Chondrocyte (in vitro differentiated cells): ENCODE measurements at regions not wholly inside any gene's neighbourhood (a gene's known extent, or its start where the extent isn't known, plus 50 kb on each side); places are given as distances from the start of the nearest gene placed in this dataset.

Source experiments
- DNase-seq: peaks from one replicate; pipeline ENCODE4 v3.0.0; 2021; ENCODE audit warnings: mixed read lengths, low spot score
- H3K27ac Mint-ChIP-seq: one replicate; pipeline ENCODE4 v1.8.0; 2021; ENCODE audit warnings: mild to moderate bottlenecking, moderate library complexity, mixed read lengths; ENCODE audit not compliant: unreplicated experiment
- H3K27me3 Mint-ChIP-seq: 2 replicates; pipeline ENCODE4 v1.8.0; 2021; ENCODE audit warnings: low read depth, mixed read lengths
- H3K36me3 Mint-ChIP-seq: 2 replicates; pipeline ENCODE4 v1.8.0; 2021; ENCODE audit warnings: low read depth, mixed read lengths
- H3K4me1 Mint-ChIP-seq: 2 replicates; pipeline ENCODE4 v1.8.0; 2021; ENCODE audit warnings: low read depth, mild to moderate bottlenecking, mixed read lengths
- H3K4me3 Mint-ChIP-seq: one replicate; pipeline ENCODE4 v1.8.0; 2021; ENCODE audit warnings: mild to moderate bottlenecking, moderate library complexity, mixed read lengths; ENCODE audit not compliant: unreplicated experiment
- H3K9me3 Mint-ChIP-seq: 2 replicates; pipeline ENCODE4 v1.8.0; 2021; ENCODE audit warnings: low read depth, mixed read lengths
- CTCF ChIP-seq: fragments of 200-600 bp; sonication (generic); IDR thresholded peaks from 2 replicates; pipeline ENCODE4 v1.5.0; 2021; ENCODE audit warnings: antibody characterized with exemption, mild to moderate bottlenecking, moderate library complexity

GRCh38 chr1:193799371-193799770 lies 613.0 kb upstream of the B3GALT2 start:
- Mint-ChIP-seq H3K36me3 (peaks cover 2% of the 10 kb centered on the region), H3K9me3 (peaks cover 10% of the 10 kb centered on the region), H3K4me1 (no peaks in the 10 kb centered on the region), H3K27ac (no peak overlapping the region), H3K27me3 (no peaks in the 10 kb centered on the region), H3K4me3 (no peak overlapping the region)
- DNase-seq, result no peak
- TF ChIP-seq CTCF, result no peak

GRCh38 chr1:193794239-193794638 lies 607.8 kb upstream of the B3GALT2 start:
- H3K27ac Mint-ChIP-seq, result no peak overlapping the region
- no peaks in the 10 kb centered on the region for H3K27me3 Mint-ChIP-seq
- DNase-seq, result no peak
- H3K9me3 Mint-ChIP-seq, result peaks cover 6% of the 10 kb centered on the region
- H3K36me3 Mint-ChIP-seq, result no peaks in the 10 kb centered on the region
- no peak for TF ChIP-seq CTCF
- no peak overlapping the region for H3K4me3 Mint-ChIP-seq
- H3K4me1 Mint-ChIP-seq, result no peaks in the 10 kb centered on the region

- H3K9me3 Mint-ChIP-seq, result peaks cover 6% of the 10 kb centered on the region
- H3K27me3 Mint-ChIP-seq, result no peaks in the 10 kb centered on the region
- TF ChIP-seq CTCF, result no peak
- H3K4me1 Mint-ChIP-seq, result no peaks in the 10 kb centered on the region
- no peak overlapping the region for H3K27ac Mint-ChIP-seq
- no peak overlapping the region for H3K4me3 Mint-ChIP-seq
- no peak for DNase-seq
- no peaks in the 10 kb centered on the region for H3K36me3 Mint-ChIP-seq
These were observed 605.3 kb upstream of the B3GALT2 start for GRCh38 chr1:193791746-193792145.

GRCh38 chr1:193787061-193787460 lies 600.6 kb upstream of the B3GALT2 start:
- H3K4me3 Mint-ChIP-seq, result no peak overlapping the region
- DNase-seq, result no peak
- H3K4me1 Mint-ChIP-seq, result no peaks in the 10 kb centered on the region
- H3K27ac Mint-ChIP-seq, result no peak overlapping the region
- no peaks in the 10 kb centered on the region for H3K36me3 Mint-ChIP-seq
- no peaks in the 10 kb centered on the region for H3K27me3 Mint-ChIP-seq
- no peak for TF ChIP-seq CTCF
- H3K9me3 Mint-ChIP-seq, result no peaks in the 10 kb centered on the region

GRCh38 chr1:193785850-193786420 lies 599.5 kb upstream of the B3GALT2 start:
- DNase-seq, result no peak
- H3K27me3 Mint-ChIP-seq, result no peaks in the 10 kb centered on the region
- no peak for TF ChIP-seq CTCF
- no peaks in the 10 kb centered on the region for H3K4me1 Mint-ChIP-seq
- no peak overlapping the region for H3K4me3 Mint-ChIP-seq
- H3K27ac Mint-ChIP-seq, result no peak overlapping the region
- H3K36me3 Mint-ChIP-seq, result no peaks in the 10 kb centered on the region
- no peaks in the 10 kb centered on the region for H3K9me3 Mint-ChIP-seq
